SU-DHL-6 (cell line): ENCODE measurements at regions not wholly inside any gene's neighbourhood (a gene's known extent, or its start where the extent isn't known, plus 50 kb on each side); places are given as distances from the start of the nearest gene placed in this dataset.
A peak's percentile ranks its signal among the peaks of the same experiment; 100 is the strongest.
"Not testable (repeated sequence)": the region's sequence is repeated elsewhere in the genome, so short reads cannot be mapped to it uniquely, and the experiment has no call there.

Experiments
- H2AFZ ChIP-seq: fragments of 200-600 bp; sonication (generic); 2 replicates; pipeline ENCODE4 v1.6.1; 2014; ENCODE audit warnings: low read depth, mild to moderate bottlenecking, moderate library complexity, mixed read lengths, antibody characterized with exemption, low read length; ENCODE audit not compliant: severe bottlenecking
- H3F3A ChIP-seq: fragments of 200-600 bp; shearing (Covaris generic); 2 replicates; pipeline ENCODE4 v1.6.0; 2016; ENCODE audit warnings: antibody characterized with exemption, mild to moderate bottlenecking; ENCODE audit not compliant: insufficient read depth
- H3K27ac ChIP-seq: fragments of 200-600 bp; sonication (generic); 2 replicates; pipeline ENCODE4 v1.5.1; 2016; ENCODE audit warnings: low read depth, mild to moderate bottlenecking, low read length, moderate library complexity, mixed read lengths
- H3K27me3 ChIP-seq: fragments of 200-600 bp; sonication (generic), shearing (Covaris generic); 2 replicates; pipeline ENCODE4 v1.6.0; 2014; ENCODE audit warnings: mild to moderate bottlenecking, low read length
- H3K36me3 ChIP-seq: fragments of 200-600 bp; sonication (generic); 2 replicates; pipeline ENCODE4 v1.6.1; 2014; ENCODE audit warnings: mild to moderate bottlenecking, low read length, mixed read lengths
- H3K4me2 ChIP-seq: fragments of 300-600, 200-600 bp; shearing (Covaris generic), sonication (generic); 2 replicates; pipeline ENCODE4 v1.6.0; 2014; ENCODE audit warnings: low read length, low read depth, mild to moderate bottlenecking; ENCODE audit not compliant: poor library complexity, severe bottlenecking
- H3K4me3 ChIP-seq: fragments of 200-600 bp; sonication (generic); 2 replicates; pipeline ENCODE4 v1.5.1; 2014; ENCODE audit warnings: antibody characterized with exemption, low read length, mild to moderate bottlenecking, mixed read lengths; ENCODE audit not compliant: insufficient read depth, poor library complexity, severe bottlenecking
- H3K79me2 ChIP-seq: fragments of 200-600 bp; sonication (generic); 2 replicates; pipeline ENCODE4 v1.6.1; 2014; ENCODE audit warnings: mild to moderate bottlenecking, low read length, moderate library complexity; ENCODE audit not compliant: insufficient read depth
- H3K9ac ChIP-seq: fragments of 200-600 bp; sonication (generic); 2 replicates; pipeline ENCODE4 v1.7.0; 2014; ENCODE audit warnings: mild to moderate bottlenecking, low read length
- H3K9me2 ChIP-seq: fragments of 200-600 bp; sonication (generic); replicated peaks from 2 replicates; pipeline ENCODE4 v1.6.1; 2014; ENCODE audit warnings: low read length; ENCODE audit not compliant: insufficient read depth
- H3K9me3 ChIP-seq: fragments of 200-600 bp; sonication (generic); 2 replicates; pipeline ENCODE4 v1.6.1; 2014; ENCODE audit warnings: low read length, mixed read lengths; ENCODE audit not compliant: insufficient read depth
- H4K20me1 ChIP-seq: fragments of 200-600 bp; sonication (generic); 2 replicates; pipeline ENCODE4 v1.6.1; 2014; ENCODE audit warnings: low read depth, mild to moderate bottlenecking, antibody characterized with exemption, low read length, moderate library complexity, mixed read lengths
- CTCF ChIP-seq: fragments of 200-600 bp; sonication (generic); IDR thresholded peaks from one replicate; pipeline ENCODE4 v1.5.1; 2017; ENCODE audit warnings: antibody characterized with exemption, mild to moderate bottlenecking, low read length, moderate library complexity; ENCODE audit not compliant: insufficient read depth, poor library complexity, severe bottlenecking
- EZH2phosphoT487 ChIP-seq: fragments of 200-600 bp; sonication (generic), shearing (Covaris generic); conservative IDR thresholded peaks from 2 replicates; pipeline ENCODE4 v1.6.1; 2018; ENCODE audit warnings: mild to moderate bottlenecking, antibody characterized with exemption, low read length, moderate library complexity, mixed read lengths

- Histone ChIP-seq H3K9me2 (no peaks in the 10 kb centered on the region), H3K27me3 (no peaks in the 10 kb centered on the region), H3K36me3 (no peaks in the 10 kb centered on the region), H3K9ac (no peak overlapping the region), H3K79me2 (no peaks in the 10 kb centered on the region), H3F3A (0 out of 2 replicates have a peak, but pooled peaks cover 9% of the 10 kb centered on the region), H4K20me1 (no peaks in the 10 kb centered on the region), H3K9me3 (no peaks in the 10 kb centered on the region), H3K4me2 (no peak overlapping the region), H2AFZ (no peak overlapping the region), H3K4me3 (no peak overlapping the region), H3K27ac (no peak overlapping the region)
- TF ChIP-seq EZH2phosphoT487 (no peak), CTCF (no peak)
These were observed 219.4 kb upstream of the MYLIP start for GRCh38 chr6:15909290-15910070.

- Histone ChIP-seq H3K9me2 (no peaks in the 10 kb centered on the region), H3K27me3 (no peaks in the 10 kb centered on the region), H3K4me3 (no peak overlapping the region), H3K9me3 (no peaks in the 10 kb centered on the region), H4K20me1 (no peaks in the 10 kb centered on the region), H3K4me2 (no peak overlapping the region), H3K36me3 (no peaks in the 10 kb centered on the region), H3K9ac (no peak overlapping the region), H3F3A (0 out of 2 replicates have a peak, but pooled peaks cover 9% of the 10 kb centered on the region), H3K27ac (no peak overlapping the region), H2AFZ (no peak overlapping the region), H3K79me2 (no peaks in the 10 kb centered on the region)
- TF ChIP-seq CTCF (no peak), EZH2phosphoT487 (no peak)
These were observed 220.0 kb upstream of the MYLIP start for GRCh38 chr6:15908871-15909270.

GRCh38 chr6:15907914-15908518 lies 220.9 kb upstream of the MYLIP start:
- Histone ChIP-seq H3K4me3 (no peak overlapping the region), H3K27me3 (no peaks in the 10 kb centered on the region), H3F3A (peaks cover 10% of the 10 kb centered on the region), H4K20me1 (no peaks in the 10 kb centered on the region), H3K79me2 (no peaks in the 10 kb centered on the region), H3K9me3 (no peaks in the 10 kb centered on the region), H2AFZ (peak overlapping the region; percentile 27), H3K36me3 (no peaks in the 10 kb centered on the region), H3K4me2 (no peak overlapping the region), H3K27ac (no peak overlapping the region), H3K9me2 (no peaks in the 10 kb centered on the region), H3K9ac (no peak overlapping the region)
- TF ChIP-seq EZH2phosphoT487 (no peak), CTCF (no peak)

- not testable (repeated sequence) for H3K9me3 ChIP-seq, H3K9ac ChIP-seq, H3K4me2 ChIP-seq, H3K79me2 ChIP-seq, H3K9me2 ChIP-seq, H3K36me3 ChIP-seq, H3K27me3 ChIP-seq, H4K20me1 ChIP-seq, H3K27ac ChIP-seq, H3K4me3 ChIP-seq
- peak overlapping the region; percentile 27 for H2AFZ ChIP-seq
- peaks cover 14% of the 10 kb centered on the region for H3F3A ChIP-seq
These were observed 221.5 kb upstream of the MYLIP start for GRCh38 chr6:15907220-15907913.
